ENCODE measurements at regions not wholly inside any gene's neighbourhood (a gene's known extent, or its start where the extent isn't known, plus 50 kb on each side); places are given as distances from the start of the nearest gene placed in this dataset.

GRCh38 chr1:56250809-56251208, 328.6 kb downstream of the PLPP3 start:
- TF ChIP-seq CTCF (IDR thresholded peaks at IDR 0.05) (no peak), POLR2A (IDR thresholded peaks at IDR 0.05) (no peak)

All from lower leg skin (tissue), 3 donors.